SK-N-SH treated with all-trans-retinoic acid at 6 μM for 48 hours (cell line): ENCODE measurements at regions not wholly inside any gene's neighbourhood (a gene's known extent, or its start where the extent isn't known, plus 50 kb on each side); places are given as distances from the start of the nearest gene placed in this dataset.
"Not testable (repeated sequence)": the region's sequence is repeated elsewhere in the genome, so short reads cannot be mapped to it uniquely, and the experiment has no call there.

Experiments
- ARNTL ChIP-seq: fragments of 450-650 bp; formaldehyde crosslinking; IDR thresholded peaks from 2 replicates; pipeline ENCODE4 v1.5.0; 2020; ENCODE audit warnings: low read depth, mild to moderate bottlenecking, moderate library complexity, borderline replicate concordance
- CREB5 ChIP-seq: fragments of 250-450 bp; sonication (Bioruptor Pico); IDR thresholded peaks from 2 replicates; pipeline ENCODE4 v1.5.1; 2020; ENCODE audit warnings: low read depth, mild to moderate bottlenecking, moderate library complexity
- ESRRG ChIP-seq: fragments of 250-450 bp; sonication (Bioruptor Pico); IDR thresholded peaks from 2 replicates; pipeline ENCODE4 v1.6.1; 2021; ENCODE audit warnings: mild to moderate bottlenecking
- PATZ1 ChIP-seq: fragments of 250-450 bp; sonication (Bioruptor Pico); IDR thresholded peaks from 2 replicates; pipeline ENCODE4 v1.8.0; 2020; ENCODE audit warnings: mild to moderate bottlenecking, moderate library complexity, borderline replicate concordance
- TOX ChIP-seq: fragments of 250-450 bp; sonication (Bioruptor Pico); IDR thresholded peaks from 2 replicates; pipeline ENCODE4 v1.8.0; 2021; ENCODE audit warnings: mild to moderate bottlenecking, moderate library complexity, borderline replicate concordance
- TSHZ2 ChIP-seq: fragments of 250-450 bp; sonication (Bioruptor Pico); IDR thresholded peaks from 2 replicates; pipeline ENCODE4 v1.5.0; 2020; ENCODE audit warnings: mild to moderate bottlenecking, moderate library complexity

- not testable (repeated sequence) for TF ChIP-seq ARNTL (CRISPR knock-in tag); CREB5 (CRISPR knock-in tag); TSHZ2 (CRISPR knock-in tag); ESRRG; TOX; PATZ1
Measured at GRCh38 chr5:143625048-143625447, 186.9 kb upstream of the HMHB1 start.
